GM12878 (cell line): ENCODE measurements at regions not wholly inside any gene's neighbourhood (a gene's known extent, or its start where the extent isn't known, plus 50 kb on each side); places are given as distances from the start of the nearest gene placed in this dataset.

Experiments
- CBFB ChIP-seq: IDR thresholded peaks from 2 replicates; pipeline ENCODE4 v1.6.1; 2016; ENCODE audit warnings: antibody characterized with exemption, low read depth
- CREB1 ChIP-seq: IDR thresholded peaks from 2 replicates; pipeline ENCODE4 v1.6.1; 2012; ENCODE audit warnings: low read depth, mild to moderate bottlenecking, inconsistent platforms
- CTCF ChIP-seq, 3 experiments: IDR thresholded peaks in 2 of 3; conservative IDR thresholded peaks in 1 of 3; 2 replicates each; pipeline ENCODE4 v1.5.1; 2011; ENCODE audit warnings: low read depth in 3 of 3, low read length in 3 of 3, mild to moderate bottlenecking in 3 of 3, control low read depth in 2 of 3, moderate library complexity in 2 of 3, inconsistent platforms in 1 of 3, mixed read lengths in 1 of 3; ENCODE audit not compliant: control insufficient read depth in 2 of 3, insufficient read depth in 1 of 3; ENCODE audit errors: extremely low read depth in 1 of 3
- ELK1 ChIP-seq: IDR thresholded peaks from 2 replicates; pipeline ENCODE4 v1.6.1; 2012; ENCODE audit warnings: low read depth, low read length, improper control_type of control experiment
- EZH2 ChIP-seq: IDR thresholded peaks from 2 replicates; pipeline ENCODE4 v1.6.1; 2012; ENCODE audit warnings: low read depth, mild to moderate bottlenecking, control low read depth, inconsistent platforms, low read length, borderline replicate concordance; ENCODE audit not compliant: control insufficient read depth
- FOS ChIP-seq: IDR thresholded peaks from 3 replicates; pipeline ENCODE4 v1.6.1; 2011; ENCODE audit warnings: borderline replicate concordance; ENCODE audit not compliant: insufficient read length; ENCODE audit errors: extremely low read depth
- HCFC1 ChIP-seq: fragments of 150-350 bp; IDR thresholded peaks from 2 replicates; pipeline ENCODE4 v1.6.1; 2014; ENCODE audit warnings: low read length
- NFIC ChIP-seq: IDR thresholded peaks from 2 replicates; pipeline ENCODE4 v1.6.1; 2012; ENCODE audit warnings: low read depth, mild to moderate bottlenecking, inconsistent platforms, low read length, moderate library complexity
- POLR2A ChIP-seq: IDR thresholded peaks from 2 replicates; pipeline ENCODE4 v1.6.1; 2011; ENCODE audit warnings: low read depth, mild to moderate bottlenecking, low read length
- POU2F2 ChIP-seq: IDR thresholded peaks from 3 replicates; pipeline ENCODE4 v1.6.1; 2011; ENCODE audit warnings: low read depth, mild to moderate bottlenecking, low read length, borderline replicate concordance
- REST ChIP-seq: IDR thresholded peaks from 2 replicates; pipeline ENCODE4 v1.6.1; 2012; ENCODE audit warnings: mild to moderate bottlenecking, low read depth, low read length
- SKIL ChIP-seq: fragments of 450-650 bp; IDR thresholded peaks from 2 replicates; pipeline ENCODE4 v1.6.1; 2017; ENCODE audit warnings: mild to moderate bottlenecking, low read depth, inconsistent platforms; ENCODE audit not compliant: poor library complexity, severe bottlenecking
- SPI1 ChIP-seq: IDR thresholded peaks from 2 replicates; pipeline ENCODE4 v1.6.1; 2011; ENCODE audit warnings: low read depth, mild to moderate bottlenecking, low read length, moderate library complexity, borderline replicate concordance; ENCODE audit not compliant: insufficient read depth
- STAT3 ChIP-seq: IDR thresholded peaks from 2 replicates; pipeline ENCODE4 v1.6.1; 2011; ENCODE audit warnings: low read depth, low read length, improper control_type of control experiment

GRCh38 chr18:67621049-67621713 lies 104.7 kb upstream of the DSEL start:
- no peak for TF ChIP-seq NFIC
- TF ChIP-seq POLR2A: no peak
- TF ChIP-seq ELK1: no peak
- TF ChIP-seq SKIL: no peak
- TF ChIP-seq REST: no peak
- no peak for TF ChIP-seq CBFB
- TF ChIP-seq CTCF (IDR thresholded peaks at IDR 0.05 in 2 of 3, conservative IDR thresholded peaks at IDR 0.05 in 1 of 3; ENCODE audit: control insufficient read depth in 2 of 3, extremely low read depth in 1 of 3, insufficient read depth in 1 of 3, low read depth in 3 of 3, low read length in 3 of 3): no peak
- no peak for TF ChIP-seq CREB1
- TF ChIP-seq EZH2: no peak
- no peak for TF ChIP-seq STAT3
- no peak for TF ChIP-seq HCFC1
- no peak for TF ChIP-seq POU2F2
- no peak for TF ChIP-seq SPI1
- no peak for TF ChIP-seq FOS
